H1 (cell line): ENCODE measurements at regions not wholly inside any gene's neighbourhood (a gene's known extent, or its start where the extent isn't known, plus 50 kb on each side); places are given as distances from the start of the nearest gene placed in this dataset.

ENCODE experiments used
- CTCF ChIA-PET: fragments of 300-600 bp; sonication (Branson Sonifier 250); formaldehyde crosslinking; loops from one replicate; lab custom pipeline; 2021; ENCODE audit not compliant: partially characterized antibody; lab: Charles Lee
- POLR2A ChIA-PET: fragments of 300-600 bp; sonication (Branson Sonifier 250); formaldehyde crosslinking; loops from one replicate; lab custom pipeline; 2021; ENCODE audit warnings: inconsistent platforms; ENCODE audit not compliant: partially characterized antibody; lab: Charles Lee
- DNase-seq, 2 experiments: peaks; one replicate each; pipeline versions ENCODE4 v3.0.0 to v3.0.0-alpha.2; 2010 to 2022; ENCODE audit warnings: low spot score in 2 of 2, low read depth in 1 of 2, mixed read lengths in 1 of 2
- FAIRE-seq: peaks from 2 replicates; lab custom pipeline; 2011; peaks lifted over from hg19 to GRCh38; lab: Jason Lieb, UNC
- H2AFZ ChIP-seq: 2 replicates; pipeline ENCODE4 v1.8.1; 2012; ENCODE audit warnings: low read length, inconsistent platforms
- H2AK5ac ChIP-seq: 2 replicates; pipeline ENCODE4 v1.6.1; 2013; ENCODE audit warnings: low read depth, low read length
- H2BK120ac ChIP-seq: replicated peaks from 2 replicates; pipeline ENCODE3; 2013; ENCODE audit warnings: low read depth, low read length, inconsistent platforms
- H2BK12ac ChIP-seq: 2 replicates; pipeline ENCODE4 v1.6.1; 2013; ENCODE audit warnings: low read depth, low read length
- H2BK15ac ChIP-seq: 2 replicates; pipeline ENCODE4 v1.6.1; 2013; ENCODE audit warnings: low read length
- H2BK20ac ChIP-seq: 2 replicates; pipeline ENCODE4 v1.6.1; 2013; ENCODE audit warnings: low read length
- H2BK5ac ChIP-seq: 2 replicates; pipeline ENCODE4 v1.6.1; 2013; ENCODE audit warnings: low read depth, low read length
- H3K14ac ChIP-seq: 2 replicates; pipeline ENCODE4 v1.6.1; 2013; ENCODE audit warnings: inconsistent platforms; ENCODE audit not compliant: insufficient read length
- H3K18ac ChIP-seq: 2 replicates; pipeline ENCODE4 v1.6.1; 2013; ENCODE audit warnings: low read length; ENCODE audit errors: extremely low read depth
- H3K23ac ChIP-seq: 2 replicates; pipeline ENCODE4 v1.6.1; 2013; ENCODE audit warnings: inconsistent platforms; ENCODE audit not compliant: insufficient read length
- H3K23me2 ChIP-seq: 2 replicates; pipeline ENCODE4 v1.6.1; 2013; ENCODE audit warnings: low read depth, low read length
- H3K27ac ChIP-seq: 2 replicates; pipeline ENCODE4 v1.6.1; 2011; ENCODE audit warnings: low read depth, low read length, inconsistent platforms
- H3K27me3 ChIP-seq, 4 experiments: replicated peaks in 1 of 4; 1 replicate in 1 of 4; 2 replicates in 3 of 4; pipeline versions ENCODE4 v1.6.1 to v1.8.1; 2011 to 2013; ENCODE audit warnings: low read length in 3 of 4, mild to moderate bottlenecking in 3 of 4, inconsistent platforms in 2 of 4, mixed read lengths in 2 of 4, moderate library complexity in 1 of 4; ENCODE audit not compliant: control insufficient read depth in 3 of 4, insufficient read depth in 3 of 4; ENCODE audit errors: extremely low read depth in 1 of 4
- H3K36me3 ChIP-seq, 4 experiments: 2 replicates each; pipeline versions ENCODE4 v1.6.1 to v1.8.1; 2011 to 2013; ENCODE audit warnings: mild to moderate bottlenecking in 4 of 4, low read length in 3 of 4, moderate library complexity in 2 of 4, control low read depth in 1 of 4, inconsistent platforms in 1 of 4; ENCODE audit not compliant: insufficient read depth in 4 of 4, control insufficient read depth in 2 of 4
- H3K4ac ChIP-seq: replicated peaks from 2 replicates; pipeline ENCODE3; 2013; ENCODE audit warnings: low read length, low read depth, mixed read lengths, inconsistent platforms; ENCODE audit not compliant: insufficient read length
- H3K4me1 ChIP-seq, 4 experiments: replicated peaks in 1 of 4; 1 replicate in 1 of 4; 2 replicates in 3 of 4; pipeline versions ENCODE4 v1.6.1 to v1.8.1; 2011 to 2013; ENCODE audit warnings: low read length in 3 of 4, inconsistent platforms in 2 of 4, mixed read lengths in 1 of 4; ENCODE audit not compliant: insufficient read depth in 4 of 4, control insufficient read depth in 3 of 4
- H3K4me2 ChIP-seq, 2 experiments: 2 replicates each; pipeline versions ENCODE4 v1.6.1 to v1.8.1; 2011 to 2013; ENCODE audit warnings: low read depth in 2 of 2, low read length in 2 of 2, control low read depth in 1 of 2, inconsistent platforms in 1 of 2, mild to moderate bottlenecking in 1 of 2; ENCODE audit not compliant: insufficient read depth in 1 of 2
- H3K4me3 ChIP-seq, 4 experiments: fragments of 200-600, 300-600 bp in 1 of 4; sonication (generic), shearing (Covaris generic), sonication (Bioruptor Twin) in 1 of 4; 2 replicates each; pipeline versions ENCODE4 v1.5.1 to v1.8.1; 2011 to 2016; ENCODE audit warnings: low read length in 4 of 4, low read depth in 3 of 4, control low read depth in 2 of 4, inconsistent platforms in 2 of 4, mild to moderate bottlenecking in 2 of 4, mixed read lengths in 1 of 4, moderate library complexity in 1 of 4; ENCODE audit not compliant: insufficient read depth in 2 of 4; ENCODE audit errors: extremely low read depth in 1 of 4
- H3K56ac ChIP-seq: replicated peaks from 2 replicates; pipeline ENCODE3; 2013; ENCODE audit warnings: low read depth, mild to moderate bottlenecking, mixed read lengths, low read length, inconsistent platforms; ENCODE audit not compliant: insufficient read length
- H3K79me1 ChIP-seq: 2 replicates; pipeline ENCODE4 v1.6.1; 2013; ENCODE audit warnings: low read depth, low read length, control low read depth
- H3K79me2 ChIP-seq, 2 experiments: 2 replicates each; pipeline versions ENCODE4 v1.6.1 to v1.8.1; 2012 to 2013; ENCODE audit warnings: low read length in 2 of 2, mild to moderate bottlenecking in 2 of 2, inconsistent platforms in 1 of 2; ENCODE audit not compliant: insufficient read depth in 2 of 2, control insufficient read depth in 1 of 2
- H3K9ac ChIP-seq, 4 experiments: replicated peaks in 1 of 4; 1 replicate in 1 of 4; 2 replicates in 3 of 4; pipeline versions ENCODE4 v1.6.1 to v1.8.1; 2011 to 2013; ENCODE audit warnings: low read depth in 3 of 4, low read length in 3 of 4, control low read depth in 2 of 4, mild to moderate bottlenecking in 2 of 4, moderate library complexity in 2 of 4, inconsistent platforms in 1 of 4; ENCODE audit errors: extremely low read depth in 1 of 4
- H3K9me3 ChIP-seq, 2 experiments: 2 replicates each; pipeline versions ENCODE4 v1.6.1 to v1.8.1; 2012 to 2013; ENCODE audit warnings: mild to moderate bottlenecking in 2 of 2, moderate library complexity in 2 of 2, control low read depth in 1 of 2, inconsistent platforms in 1 of 2, low read depth in 1 of 2, low read length in 1 of 2, mixed read lengths in 1 of 2; ENCODE audit not compliant: insufficient read depth in 2 of 2
- H4K20me1 ChIP-seq, 2 experiments: replicated peaks in 1 of 2; 2 replicates each; pipeline versions ENCODE3 to v1.8.1; 2011 to 2013; ENCODE audit warnings: inconsistent platforms in 2 of 2, low read length in 2 of 2, mild to moderate bottlenecking in 1 of 2; ENCODE audit not compliant: insufficient read depth in 2 of 2, control insufficient read depth in 1 of 2
- H4K5ac ChIP-seq: 2 replicates; pipeline ENCODE4 v1.6.1; 2013; ENCODE audit warnings: low read length, low read depth, mixed read lengths, inconsistent platforms; ENCODE audit not compliant: insufficient read length
- H4K8ac ChIP-seq: 2 replicates; pipeline ENCODE4 v1.8.0; 2013; ENCODE audit warnings: mild to moderate bottlenecking, moderate library complexity, low read length, inconsistent platforms; ENCODE audit not compliant: insufficient read depth; ENCODE audit errors: extremely low read depth
- H4K91ac ChIP-seq: replicated peaks from 2 replicates; pipeline ENCODE3; 2013; ENCODE audit warnings: low read length, mixed read lengths, inconsistent platforms; ENCODE audit not compliant: insufficient read length
- ASH2L ChIP-seq: fragments of 200-600, 300-600 bp; sonication (generic); IDR thresholded peaks from one replicate; pipeline ENCODE4 v1.7.1; 2017; ENCODE audit warnings: low read length
- BRCA1 ChIP-seq: IDR thresholded peaks from 2 replicates; pipeline ENCODE4 v1.6.1; 2012; ENCODE audit warnings: low read depth, low read length, improper control_type of control experiment
- CEBPB ChIP-seq: IDR thresholded peaks from 2 replicates; pipeline ENCODE4 v1.6.1; 2012; ENCODE audit warnings: low read depth, low read length
- CHD1 ChIP-seq: IDR thresholded peaks from 2 replicates; pipeline ENCODE4 v1.6.1; 2012; ENCODE audit warnings: low read depth, low read length, improper control_type of control experiment
- NANOG ChIP-seq: IDR thresholded peaks from 2 replicates; pipeline ENCODE4 v1.6.1; 2011; ENCODE audit warnings: low read length, low read depth, mild to moderate bottlenecking, inconsistent platforms; ENCODE audit not compliant: insufficient read depth, poor library complexity, severe bottlenecking
- ZNF274 ChIP-seq: IDR thresholded peaks from 2 replicates; pipeline ENCODE4 v1.7.0; 2012; ENCODE audit warnings: low read length, borderline replicate concordance; ENCODE audit errors: extremely low read depth
- WGBS, 2 experiments: shearing (Covaris generic) in 1 of 2; methylation state at CpG; one replicate each; pipeline versions ENCODE4 v1.1.6 to v1.1.7; 2013 to 2015; ENCODE audit warnings: low lambda C conversion rate in 2 of 2, mixed read lengths in 2 of 2, inconsistent platforms in 1 of 2, low coverage in 1 of 2, missing lambda C conversion rate in 1 of 2; ENCODE audit not compliant: insufficient replicate concordance in 2 of 2, insufficient coverage in 1 of 2, insufficient read length in 1 of 2; ENCODE audit errors: extremely low coverage in 1 of 2, missing lambda C conversion rate in 1 of 2; 5-methylcytosine and 5-hydroxymethylcytosine counted together
- TF ChIP-seq, protein P1 (sequence below): IDR thresholded peaks from 2 replicates; pipeline ENCODE4 v1.6.1; 2012; ENCODE audit warnings: low read length, inconsistent platforms
- TF ChIP-seq, protein P2 (sequence below), 3 experiments: IDR thresholded peaks; 1 replicate in 2 of 3; 2 replicates in 1 of 3; pipeline versions ENCODE4 v1.5.1 to v1.6.1; 2011; ENCODE audit warnings: low read length in 3 of 3, mild to moderate bottlenecking in 3 of 3, inconsistent platforms in 2 of 3, low read depth in 1 of 3, moderate library complexity in 1 of 3; ENCODE audit not compliant: insufficient read depth in 1 of 3; ENCODE audit errors: control extremely low read depth in 1 of 3

DNA sequence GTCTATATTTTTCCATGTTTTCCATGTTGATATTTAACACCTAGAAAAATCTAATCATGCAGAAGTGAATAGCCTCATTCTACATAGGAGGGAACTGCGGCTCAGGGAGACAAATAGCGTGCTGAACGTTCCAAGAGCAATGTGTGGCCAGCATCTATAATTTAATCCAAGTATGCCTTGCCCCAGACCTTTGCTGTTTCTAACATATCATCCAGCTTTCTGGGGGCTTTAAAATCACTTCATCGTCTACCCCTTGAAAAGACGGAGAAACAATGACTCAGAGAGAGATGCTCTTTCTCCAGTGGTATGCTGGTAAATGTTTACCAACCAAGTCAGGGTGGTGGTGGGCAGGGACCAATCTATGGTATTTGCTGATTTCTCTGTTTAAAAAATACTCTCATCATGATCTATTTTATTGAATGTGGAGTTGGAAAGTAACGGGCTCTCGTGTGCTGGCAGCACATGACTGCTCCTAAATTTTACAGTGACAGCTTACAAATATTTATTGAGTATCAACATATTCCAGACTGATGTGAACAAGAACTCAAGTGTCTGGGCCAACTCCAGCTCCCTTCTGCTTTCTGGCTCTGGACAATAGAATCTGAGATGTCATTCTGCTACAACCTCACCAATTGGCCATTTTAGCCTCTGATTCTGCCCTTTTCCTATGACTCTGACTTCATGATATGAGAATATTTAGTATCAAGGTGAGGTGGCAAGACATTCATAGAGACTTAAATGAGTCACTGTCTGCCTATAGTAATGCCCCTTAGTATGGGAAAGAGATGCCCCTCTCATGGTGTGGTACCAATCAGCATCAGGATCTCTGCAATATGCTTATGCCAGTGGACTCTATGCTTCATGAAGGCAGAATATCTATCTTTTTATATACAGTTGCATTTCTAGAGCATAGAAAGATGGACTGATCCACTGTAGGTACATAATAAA is 407.4 kb upstream of the TNC start:
- Histone ChIP-seq H4K8ac (no peak overlapping the region), H3K4me3 (no peak overlapping the region), H3K4me2 (no peak overlapping the region), H3K79me2 (no peaks in the 10 kb centered on the region), H3K27me3 (no peaks in the 10 kb centered on the region), H2AFZ (no peak overlapping the region), H3K56ac (no peak overlapping the region), H3K18ac (no peak overlapping the region), H3K36me3 (peaks cover 0 to 8% (median 1%) of the 10 kb centered on the region in 4 experiments; a peak in 5 of 8 replicates), H4K5ac (no peak overlapping the region), H4K91ac (no peak overlapping the region), H2AK5ac (no peak overlapping the region), H3K4ac (no peak overlapping the region), H3K23ac (no peak overlapping the region), H2BK20ac (no peak overlapping the region), H3K79me1 (no peaks in the 10 kb centered on the region), H3K14ac (no peak overlapping the region), H3K27ac (no peak overlapping the region), H3K4me1 (no peaks in the 10 kb centered on the region), H2BK12ac (no peak overlapping the region), H2BK15ac (no peak overlapping the region), H2BK120ac (no peak overlapping the region), H3K9ac (no peak overlapping the region), H3K9me3 (no peaks in the 10 kb centered on the region), H4K20me1 (no peaks in the 10 kb centered on the region), H3K23me2 (no peaks in the 10 kb centered on the region), H2BK5ac (no peak overlapping the region)
- DNase-seq (no peak), FAIRE-seq (no peak)
- POLR2A ChIA-PET = interaction anchor here (1.1 kb wide), 1 partner anchor 9 kb away, joined by 3 read pairs; no protein-coding TSS in a partner anchor
- WGBS, 2 experiments = 96% methylated on average over 7 of the region's 7 CpGs; no CpG with 5 or more reads in 1 of the 2 experiments
- CTCF ChIA-PET = interaction anchor here (0.6 to 1.8 kb wide), 10 partner anchors 12 to 251 kb away, joined by 3 to 4 read pairs (median 3); no protein-coding TSS in a partner anchor
- TF ChIP-seq NANOG (no peak), BRCA1 (no peak), ZNF274 (no peak), ASH2L (no peak), CEBPB (no peak), CHD1 (no peak)
- TF ChIP-seq, protein P1, sequence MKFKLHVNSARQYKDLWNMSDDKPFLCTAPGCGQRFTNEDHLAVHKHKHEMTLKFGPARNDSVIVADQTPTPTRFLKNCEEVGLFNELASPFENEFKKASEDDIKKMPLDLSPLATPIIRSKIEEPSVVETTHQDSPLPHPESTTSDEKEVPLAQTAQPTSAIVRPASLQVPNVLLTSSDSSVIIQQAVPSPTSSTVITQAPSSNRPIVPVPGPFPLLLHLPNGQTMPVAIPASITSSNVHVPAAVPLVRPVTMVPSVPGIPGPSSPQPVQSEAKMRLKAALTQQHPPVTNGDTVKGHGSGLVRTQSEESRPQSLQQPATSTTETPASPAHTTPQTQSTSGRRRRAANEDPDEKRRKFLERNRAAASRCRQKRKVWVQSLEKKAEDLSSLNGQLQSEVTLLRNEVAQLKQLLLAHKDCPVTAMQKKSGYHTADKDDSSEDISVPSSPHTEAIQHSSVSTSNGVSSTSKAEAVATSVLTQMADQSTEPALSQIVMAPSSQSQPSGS = no peak
- TF ChIP-seq, protein P2, sequence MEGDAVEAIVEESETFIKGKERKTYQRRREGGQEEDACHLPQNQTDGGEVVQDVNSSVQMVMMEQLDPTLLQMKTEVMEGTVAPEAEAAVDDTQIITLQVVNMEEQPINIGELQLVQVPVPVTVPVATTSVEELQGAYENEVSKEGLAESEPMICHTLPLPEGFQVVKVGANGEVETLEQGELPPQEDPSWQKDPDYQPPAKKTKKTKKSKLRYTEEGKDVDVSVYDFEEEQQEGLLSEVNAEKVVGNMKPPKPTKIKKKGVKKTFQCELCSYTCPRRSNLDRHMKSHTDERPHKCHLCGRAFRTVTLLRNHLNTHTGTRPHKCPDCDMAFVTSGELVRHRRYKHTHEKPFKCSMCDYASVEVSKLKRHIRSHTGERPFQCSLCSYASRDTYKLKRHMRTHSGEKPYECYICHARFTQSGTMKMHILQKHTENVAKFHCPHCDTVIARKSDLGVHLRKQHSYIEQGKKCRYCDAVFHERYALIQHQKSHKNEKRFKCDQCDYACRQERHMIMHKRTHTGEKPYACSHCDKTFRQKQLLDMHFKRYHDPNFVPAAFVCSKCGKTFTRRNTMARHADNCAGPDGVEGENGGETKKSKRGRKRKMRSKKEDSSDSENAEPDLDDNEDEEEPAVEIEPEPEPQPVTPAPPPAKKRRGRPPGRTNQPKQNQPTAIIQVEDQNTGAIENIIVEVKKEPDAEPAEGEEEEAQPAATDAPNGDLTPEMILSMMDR (IDR thresholded peaks at IDR 0.05; ENCODE audit: control extremely low read depth in 1 of 3, insufficient read depth in 1 of 3, low read depth in 1 of 3, low read length in 3 of 3) = no peak
